ENCODE measurements at regions not wholly inside any gene's neighbourhood (a gene's known extent, or its start where the extent isn't known, plus 50 kb on each side); places are given as distances from the start of the nearest gene placed in this dataset.

DNA sequence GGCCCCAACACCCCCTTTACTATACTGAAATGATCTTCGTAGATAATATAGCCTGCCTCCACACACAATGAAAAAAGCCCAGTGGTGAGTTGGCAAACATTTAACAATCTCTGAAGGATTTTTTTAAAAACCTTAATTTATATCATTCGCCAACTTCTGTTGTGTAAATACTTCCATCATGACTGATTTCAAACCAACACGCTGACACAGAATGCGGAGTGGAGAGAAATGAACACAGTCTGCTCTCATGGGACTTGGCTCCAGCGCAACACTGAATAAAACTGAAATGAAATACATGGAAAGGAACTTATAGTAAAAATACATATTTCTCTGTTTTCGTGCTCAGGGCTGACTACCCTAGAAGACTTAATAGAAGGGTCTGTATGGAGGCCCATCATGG is 61.3 kb upstream of the WNT11 start:
- 69% methylated on average over 6 of the region's 6 CpGs for WGBS (ENCODE audit: missing lambda C conversion rate)
- Histone ChIP-seq H3K4me1 (peaks cover 13% of the 10 kb centered on the region; the same call in 2 of the 3 replicates), H3K9me3 (no peaks in the 10 kb centered on the region), H3K4me3 (no peak overlapping the region), H3K27ac (no peak overlapping the region), H3K4me2 (no peak overlapping the region)
- CTCF ChIA-PET, result interaction anchor here (0.6 to 3.7 kb wide), 2 partner anchors 59 to 1763 kb away, joined by 3 to 11 read pairs; no protein-coding TSS in a partner anchor
- POLR2A ChIA-PET, result no interaction called here
- DNase-seq (ENCODE audit: low read depth in 1 of 2, low spot score in 1 of 2) (no peak), FAIRE-seq (no peak), ATAC-seq (no peak)
- no peak for TF ChIP-seq ZNF302 (CRISPR knock-in tag; IDR thresholded peaks at IDR 0.05)
- TF ChIP-seq, protein P1, sequence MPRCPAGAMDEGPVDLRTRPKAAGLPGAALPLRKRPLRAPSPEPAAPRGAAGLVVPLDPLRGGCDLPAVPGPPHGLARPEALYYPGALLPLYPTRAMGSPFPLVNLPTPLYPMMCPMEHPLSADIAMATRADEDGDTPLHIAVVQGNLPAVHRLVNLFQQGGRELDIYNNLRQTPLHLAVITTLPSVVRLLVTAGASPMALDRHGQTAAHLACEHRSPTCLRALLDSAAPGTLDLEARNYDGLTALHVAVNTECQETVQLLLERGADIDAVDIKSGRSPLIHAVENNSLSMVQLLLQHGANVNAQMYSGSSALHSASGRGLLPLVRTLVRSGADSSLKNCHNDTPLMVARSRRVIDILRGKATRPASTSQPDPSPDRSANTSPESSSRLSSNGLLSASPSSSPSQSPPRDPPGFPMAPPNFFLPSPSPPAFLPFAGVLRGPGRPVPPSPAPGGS (IDR thresholded peaks at IDR 0.05), result no peak
- no peak for TF ChIP-seq PHF8 (IDR thresholded peaks at IDR 0.05; ENCODE audit: borderline replicate concordance, low read depth)
- no peak for TF ChIP-seq RFX5 (IDR thresholded peaks at IDR 0.05)
- TF ChIP-seq NPAS2 (CRISPR knock-in tag; IDR thresholded peaks at IDR 0.05; ENCODE audit: borderline replicate concordance), result no peak
- TF ChIP-seq JUN (IDR thresholded peaks at IDR 0.05), result no peak
- TF ChIP-seq, protein P2, sequence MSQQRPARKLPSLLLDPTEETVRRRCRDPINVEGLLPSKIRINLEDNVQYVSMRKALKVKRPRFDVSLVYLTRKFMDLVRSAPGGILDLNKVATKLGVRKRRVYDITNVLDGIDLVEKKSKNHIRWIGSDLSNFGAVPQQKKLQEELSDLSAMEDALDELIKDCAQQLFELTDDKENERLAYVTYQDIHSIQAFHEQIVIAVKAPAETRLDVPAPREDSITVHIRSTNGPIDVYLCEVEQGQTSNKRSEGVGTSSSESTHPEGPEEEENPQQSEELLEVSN (IDR thresholded peaks at IDR 0.05; ENCODE audit: borderline replicate concordance, low read depth), result no peak
- no peak for TF ChIP-seq NFE2L2 (conservative IDR thresholded peaks at IDR 0.05; ENCODE audit: low read length)
- no peak for TF ChIP-seq ZC3H11A (IDR thresholded peaks at IDR 0.05)
- no peak for TF ChIP-seq ESRRA (IDR thresholded peaks at IDR 0.05; ENCODE audit: borderline replicate concordance, low read length)
- TF ChIP-seq KDM5A (IDR thresholded peaks at IDR 0.05), result no peak

DNA sequence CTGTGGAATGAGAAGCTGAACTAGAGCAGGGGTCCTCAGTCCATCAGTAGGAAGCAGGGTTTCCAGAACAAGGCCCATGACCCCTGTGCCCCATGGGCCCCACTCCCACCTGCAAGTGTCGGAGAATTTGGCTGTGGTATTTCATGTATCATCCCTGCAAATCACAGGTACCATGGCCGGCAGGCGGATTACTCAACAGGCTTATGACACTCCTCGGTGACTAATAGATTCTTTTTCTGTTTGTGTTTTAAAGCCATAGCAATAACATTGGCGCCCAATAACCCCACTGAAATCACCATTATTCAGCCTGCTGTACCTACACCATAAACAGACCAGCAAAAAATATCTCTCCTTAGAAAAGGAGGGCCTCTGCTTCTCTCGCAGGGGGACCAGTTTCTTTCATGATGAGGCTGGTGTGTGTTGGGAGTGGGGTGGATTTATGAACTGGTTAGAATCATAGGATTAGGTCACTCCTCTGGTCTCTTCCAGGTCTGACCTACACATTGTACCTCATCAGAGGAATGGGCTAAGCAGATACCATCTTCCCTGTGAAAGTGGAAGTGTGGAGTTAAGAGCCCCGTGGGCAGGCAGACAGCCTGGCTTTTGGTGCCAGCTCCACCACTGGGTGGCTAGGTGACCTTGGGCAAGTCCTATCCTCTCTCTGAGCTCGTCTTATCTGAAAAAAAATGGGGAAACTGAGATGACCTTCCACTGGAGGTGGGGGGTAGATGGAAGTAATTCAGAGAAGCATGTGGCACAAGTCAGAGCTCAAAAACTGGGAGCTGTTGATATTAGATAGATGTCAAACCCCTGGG is 60.2 kb upstream of the WNT11 start:
- TF ChIP-seq EP300 (IDR thresholded peaks at IDR 0.05), result no peak
- TF ChIP-seq TP53 (CRISPR knock-in tag; IDR thresholded peaks at IDR 0.05), result no peak
- TF ChIP-seq ZSCAN20 (CRISPR knock-in tag; IDR thresholded peaks at IDR 0.05), result no peak
- peak; percentile 28 to 55; a peak in 3 of 4 replicates for TF ChIP-seq CEBPB (IDR thresholded peaks at IDR 0.05)
- TF ChIP-seq JUNB (IDR thresholded peaks at IDR 0.05), result no peak
- TF ChIP-seq RFX5 (IDR thresholded peaks at IDR 0.05), result no peak
- TF ChIP-seq ESRRA (IDR thresholded peaks at IDR 0.05; ENCODE audit: borderline replicate concordance, low read length), result no peak
- TF ChIP-seq FOSL2 (IDR thresholded peaks at IDR 0.05), result no peak
- peak; percentile 73 for TF ChIP-seq FOSL2 (CRISPR knock-in tag; IDR thresholded peaks at IDR 0.05)
- TF ChIP-seq, protein P2 (IDR thresholded peaks at IDR 0.05; ENCODE audit: borderline replicate concordance, low read depth), result no peak
- peaks cover 13% of the 10 kb centered on the region; the same call in 2 of the 3 replicates for H3K4me1 ChIP-seq
- DNase-seq (ENCODE audit: low read depth in 1 of 2, low spot score in 1 of 2), result peak; percentile 61 to 71
- 23% methylated on average over 8 of the region's 8 CpGs for WGBS (ENCODE audit: missing lambda C conversion rate)
- peak; percentile 77 to 82 for ATAC-seq
- FAIRE-seq, result no peak
- H3K4me3 ChIP-seq, result no peak overlapping the region
- peak overlapping the region in 1 of 2 experiments; percentile 39; a peak in 2 of 6 replicates for H3K27ac ChIP-seq
- ChIA-PET POLR2A (no interaction called here), CTCF (interaction anchor here (0.8 to 1.7 kb wide), 4 partner anchors 10 to 58 kb away, joined by 3 to 5 read pairs (median 4); no protein-coding TSS in a partner anchor)
- H3K4me2 ChIP-seq, result peak overlapping the region; percentile 56
- H3K9me3 ChIP-seq, result no peaks in the 10 kb centered on the region

DNA sequence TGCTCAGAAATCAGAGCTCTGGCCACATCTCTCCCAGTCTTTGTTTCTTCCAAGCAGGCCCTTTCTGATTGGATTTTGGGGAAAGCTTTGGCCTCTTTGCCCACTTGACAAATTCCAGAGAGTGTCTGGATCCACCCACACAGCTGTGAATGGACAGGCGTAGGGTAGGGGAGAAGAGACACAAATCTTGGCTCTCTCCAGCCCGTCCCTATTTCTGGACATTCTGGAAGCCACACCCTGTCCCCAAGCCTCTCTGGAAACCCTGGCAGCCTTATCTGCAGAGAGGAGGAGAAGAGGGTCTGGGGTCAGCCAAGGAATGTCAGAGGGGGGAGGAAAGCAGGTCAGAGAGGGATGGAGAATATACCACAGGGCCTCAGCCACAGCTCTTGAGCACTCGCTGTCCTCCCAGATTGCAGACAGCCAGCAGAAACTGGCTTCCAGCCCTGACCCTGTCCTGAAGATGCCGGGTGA is 59.5 kb upstream of the WNT11 start:
- FAIRE-seq (no peak), DNase-seq (ENCODE audit: low read depth in 1 of 2, low spot score in 1 of 2) (no peak), ATAC-seq (peak; percentile 23 to 33; a peak in 4 of 6 replicates)
- H3K9me3 ChIP-seq, result no peaks in the 10 kb centered on the region
- 0 out of 6 replicates have a peak overlapping the region, but pooled peaks of 1 of the 2 experiments have one; percentile 39 for H3K27ac ChIP-seq
- H3K4me2 ChIP-seq, result peak overlapping the region; percentile 56
- WGBS (ENCODE audit: missing lambda C conversion rate), result 65% methylated on average over 4 of the region's 4 CpGs
- H3K4me1 ChIP-seq, result peaks cover 13% of the 10 kb centered on the region; the same call in 2 of the 3 replicates
- no peak for TF ChIP-seq HOXA7 (CRISPR knock-in tag; IDR thresholded peaks at IDR 0.05)
- TF ChIP-seq CHD2 (IDR thresholded peaks at IDR 0.05; ENCODE audit: low read length, partially characterized antibody), result no peak
- ChIA-PET CTCF (interaction anchor here (0.8 to 1.7 kb wide), 3 partner anchors 55 to 58 kb away, joined by 4 to 5 read pairs (median 4); no protein-coding TSS in a partner anchor), POLR2A (no interaction called here)
- no peak overlapping the region for H3K4me3 ChIP-seq

Data from A549 (cell line).